ENCODE measurements at regions not wholly inside any gene's neighbourhood (a gene's known extent, or its start where the extent isn't known, plus 50 kb on each side); places are given as distances from the start of the nearest gene placed in this dataset.
"Not testable (repeated sequence)": the region's sequence is repeated elsewhere in the genome, so short reads cannot be mapped to it uniquely, and the experiment has no call there.

DNA sequence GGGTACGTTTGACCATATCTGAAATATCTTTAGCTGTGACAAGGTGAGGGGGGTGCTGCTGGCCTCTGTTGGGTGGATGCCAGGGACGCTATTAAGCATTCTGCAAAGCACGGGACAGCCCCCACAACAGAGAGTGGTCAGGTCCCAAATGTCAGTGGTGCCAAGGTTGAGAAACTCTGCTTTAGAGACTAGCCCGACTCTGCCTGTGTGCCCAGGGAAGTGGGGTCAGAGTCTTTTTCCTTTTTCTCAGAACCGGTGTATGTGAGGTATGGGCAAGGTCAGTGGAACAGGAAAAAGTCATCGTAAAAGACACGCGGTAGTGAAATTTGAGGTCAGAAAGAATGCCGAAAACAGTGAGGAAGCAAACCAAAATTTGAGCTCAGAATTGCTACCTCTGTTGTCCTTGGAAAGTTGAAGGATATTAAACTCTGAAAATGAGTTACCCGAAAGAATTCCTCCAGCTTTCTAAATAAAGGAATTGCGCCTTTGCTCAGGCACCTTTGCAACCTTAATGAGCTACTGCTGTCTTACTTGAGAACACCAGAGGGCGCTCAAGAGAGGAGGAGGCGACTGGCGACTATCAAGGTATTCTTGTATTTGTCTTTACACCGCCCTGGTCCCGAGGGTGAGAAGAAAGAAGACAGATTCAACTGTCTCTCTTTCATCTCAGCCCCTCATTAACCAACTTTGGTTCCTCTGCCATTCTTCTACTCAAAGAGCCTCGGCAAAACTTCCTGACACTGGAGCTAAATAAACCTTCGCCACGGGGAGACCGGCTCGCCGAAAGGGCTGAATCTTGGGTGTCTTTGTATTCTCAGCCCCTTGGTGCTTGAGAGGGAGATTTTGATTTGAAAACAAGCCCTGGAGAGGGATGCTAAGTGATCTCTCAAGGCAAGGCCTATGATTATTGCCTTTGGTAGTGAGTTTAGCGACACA is 85.4 kb upstream of the OLIG2 start:
- DNase-seq, result peak; percentile 42

DNA sequence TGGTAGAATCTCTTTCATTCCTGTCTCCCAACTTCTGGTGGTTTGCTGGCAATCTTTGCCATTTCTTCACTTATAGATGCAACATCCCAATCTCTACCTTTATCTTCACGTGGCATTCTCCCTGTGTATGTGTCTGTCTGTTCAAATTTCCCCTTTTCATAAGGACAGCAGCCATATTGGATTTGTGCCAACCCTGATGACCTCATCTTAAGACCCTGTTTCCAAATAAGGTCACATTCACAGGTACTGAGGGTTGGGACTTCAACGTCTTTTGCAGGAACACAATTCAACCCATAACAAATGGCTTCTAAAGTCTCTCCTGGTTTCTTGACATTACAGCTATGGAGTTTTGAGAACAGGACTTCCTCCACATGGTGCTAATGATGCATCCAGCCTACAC is 84.5 kb upstream of the OLIG2 start:
- no peak for DNase-seq

GRCh38 chr21:32946654-32947053 is 79.1 kb upstream of the OLIG2 start:
- no peak for DNase-seq

DNA sequence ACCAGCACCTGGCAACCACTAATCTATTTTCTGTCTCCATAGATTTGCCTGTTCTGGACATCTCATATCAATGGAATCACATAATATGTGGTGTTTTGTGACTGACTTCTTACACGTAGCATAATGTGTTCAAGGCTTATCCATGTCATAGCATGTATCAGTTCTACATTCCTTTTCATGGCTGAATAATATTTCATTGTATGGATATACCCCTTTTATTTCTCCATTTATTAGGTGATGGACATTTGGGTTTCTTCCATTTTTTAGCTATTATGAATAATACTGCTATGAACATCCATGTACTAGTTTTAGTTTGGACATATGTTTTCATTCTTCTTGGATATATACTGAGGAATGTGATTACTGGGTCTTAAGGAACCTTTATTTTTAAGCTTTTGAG is 78.0 kb upstream of the OLIG2 start:
- DNase-seq, result no peak

DNA sequence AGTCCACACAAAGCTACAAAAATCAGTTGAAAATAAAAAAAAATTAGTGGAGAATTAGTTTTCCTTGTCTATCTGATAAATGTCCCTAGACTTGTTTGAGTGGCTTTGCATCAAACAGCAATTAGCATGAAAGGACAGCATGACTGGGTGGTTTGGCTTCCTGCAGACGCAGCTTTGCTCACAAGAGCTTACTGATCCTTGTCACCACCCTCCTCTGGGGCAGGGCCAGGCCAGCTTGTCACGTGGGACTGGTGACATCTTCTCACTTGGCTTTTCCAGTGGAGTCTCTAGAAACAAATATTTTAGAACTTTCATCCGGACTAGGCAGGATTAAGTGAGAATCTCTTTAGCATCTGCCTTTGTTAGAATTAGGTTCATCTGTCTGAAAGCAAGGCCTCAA is 76.0 kb upstream of the OLIG2 start:
- no peak for DNase-seq

DNA sequence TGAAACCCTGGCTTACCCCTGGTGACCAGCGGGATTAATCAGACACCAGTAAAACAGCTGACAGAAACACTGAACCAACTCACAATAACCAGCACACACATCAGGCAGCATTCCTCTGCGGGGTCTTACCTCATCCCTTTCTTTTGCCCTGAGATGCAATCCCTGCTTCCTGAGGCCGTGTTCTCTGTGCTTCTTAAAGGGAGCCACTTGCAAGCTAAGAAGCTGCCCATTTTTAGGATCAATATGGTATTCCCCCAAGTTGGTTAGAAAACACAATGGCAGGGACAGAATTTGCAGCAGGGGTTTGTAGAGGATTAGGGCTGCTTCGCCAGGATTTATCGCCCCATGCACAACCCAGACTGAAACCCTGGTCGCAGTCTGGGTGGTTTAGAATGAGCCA is 74.7 kb upstream of the OLIG2 start:
- DNase-seq, result no peak

GRCh38 chr21:32954353-32954752 is 71.4 kb upstream of the OLIG2 start:
- DNase-seq, result no peak

DNA sequence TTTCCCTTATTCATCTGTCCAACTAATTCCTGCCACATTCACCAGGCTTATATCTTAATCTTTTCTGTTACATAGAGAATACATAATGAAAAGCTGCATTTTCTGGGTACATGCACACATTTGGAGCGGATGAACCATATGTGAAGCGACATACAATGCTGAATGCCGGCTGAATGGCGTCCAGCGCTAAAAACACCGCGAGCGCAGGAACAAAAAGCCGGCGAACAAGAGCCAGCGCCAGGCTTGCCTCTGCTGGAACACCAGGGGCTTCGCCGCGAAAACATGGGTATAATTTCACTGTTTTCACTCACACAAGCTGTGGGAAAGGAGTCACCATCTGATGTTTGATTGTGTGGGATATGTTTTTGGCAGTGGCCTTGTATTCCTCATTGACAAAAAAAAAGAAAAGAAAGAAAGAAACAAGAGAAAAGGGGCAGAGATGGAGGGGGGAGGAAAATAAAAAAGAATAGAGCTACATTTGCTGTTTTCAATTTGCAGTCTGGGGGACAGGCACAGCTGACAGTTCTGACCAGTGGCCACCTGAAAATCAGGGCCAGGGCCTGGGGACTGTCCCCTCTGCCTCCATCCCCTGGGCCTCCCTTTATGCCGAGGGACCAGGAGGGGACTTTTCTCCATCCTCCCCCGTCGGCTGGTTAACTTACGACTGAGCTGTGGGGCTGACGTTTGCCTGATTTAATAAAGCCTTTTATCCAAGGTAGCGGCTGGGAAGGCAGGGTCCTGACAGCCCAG is 70.2 kb upstream of the OLIG2 start:
- no peak for DNase-seq

GRCh38 chr21:32956061-32956656 is 69.6 kb upstream of the OLIG2 start:
- DNase-seq, result no peak

- DNase-seq, result no peak
Measured at GRCh38 chr21:32957545-32957944, 68.2 kb upstream of the OLIG2 start.

GRCh38 chr21:32958288-32959002 is 67.3 kb upstream of the OLIG2 start:
- no peak for DNase-seq

GRCh38 chr21:32962268-32962667 is 63.5 kb upstream of the OLIG2 start:
- no peak for DNase-seq

- DNase-seq, result no peak
Measured at GRCh38 chr21:32965129-32965680, 60.5 kb upstream of the OLIG2 start.

DNA sequence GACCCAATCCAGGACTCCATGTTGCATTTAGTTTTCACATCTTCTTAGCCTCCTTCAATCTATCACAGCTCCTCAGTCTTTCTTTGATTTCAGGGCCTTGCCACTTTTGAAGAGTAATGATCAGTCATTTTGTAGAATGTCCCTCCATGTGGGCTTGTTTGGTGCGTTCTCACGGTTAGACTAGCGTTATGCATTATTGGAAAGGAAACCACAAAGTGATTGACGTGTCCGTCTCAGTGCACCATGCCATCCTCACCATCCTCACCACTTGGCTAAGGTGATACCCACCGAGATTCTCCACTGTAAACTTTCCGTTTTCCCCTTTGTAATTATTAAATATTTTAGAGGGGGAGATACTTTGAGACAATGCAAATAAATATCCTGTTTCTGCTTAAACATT is 59.6 kb upstream of the OLIG2 start:
- DNase-seq, result no peak

DNA sequence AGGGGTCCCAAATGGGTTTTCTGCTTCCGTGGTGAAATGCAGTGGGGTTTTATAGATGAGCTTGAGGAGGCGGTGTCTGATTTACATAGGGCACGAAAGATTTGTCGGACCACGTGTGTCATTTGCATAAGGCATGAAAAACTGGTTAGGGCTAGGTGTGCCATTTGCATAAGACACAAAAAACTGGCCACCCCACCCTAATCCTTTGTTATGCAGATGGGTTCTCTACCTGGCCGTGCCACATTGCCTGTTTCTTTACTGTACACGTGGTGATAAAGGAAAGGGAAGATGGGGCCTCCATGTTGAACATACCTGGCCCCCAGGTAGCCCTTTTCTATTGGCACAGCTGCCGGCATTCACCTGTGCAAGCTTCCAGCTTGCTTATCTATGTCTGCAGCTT is 57.6 kb upstream of the OLIG2 start:
- DNase-seq, result not testable (repeated sequence)

DNA sequence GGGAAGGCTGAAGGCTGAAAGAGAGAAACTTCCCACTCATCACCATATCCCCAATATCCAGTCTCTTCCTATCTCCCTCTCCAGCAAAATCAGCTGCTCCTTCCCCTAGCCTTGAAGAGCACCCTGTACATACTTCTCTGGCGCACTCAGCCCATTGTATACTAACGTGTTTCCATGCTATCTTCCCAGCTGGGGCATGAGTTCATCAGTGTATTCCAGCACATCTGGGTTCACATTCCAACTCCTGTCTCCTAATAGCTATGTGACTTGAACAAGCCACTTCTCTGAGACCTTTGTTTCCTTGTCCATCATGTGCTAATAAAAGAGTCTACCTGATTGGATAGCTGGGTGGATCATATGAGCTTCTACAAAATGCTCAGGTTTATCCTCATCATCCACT is 51.1 kb upstream of the OLIG2 start:
- no peak for DNase-seq

DNA sequence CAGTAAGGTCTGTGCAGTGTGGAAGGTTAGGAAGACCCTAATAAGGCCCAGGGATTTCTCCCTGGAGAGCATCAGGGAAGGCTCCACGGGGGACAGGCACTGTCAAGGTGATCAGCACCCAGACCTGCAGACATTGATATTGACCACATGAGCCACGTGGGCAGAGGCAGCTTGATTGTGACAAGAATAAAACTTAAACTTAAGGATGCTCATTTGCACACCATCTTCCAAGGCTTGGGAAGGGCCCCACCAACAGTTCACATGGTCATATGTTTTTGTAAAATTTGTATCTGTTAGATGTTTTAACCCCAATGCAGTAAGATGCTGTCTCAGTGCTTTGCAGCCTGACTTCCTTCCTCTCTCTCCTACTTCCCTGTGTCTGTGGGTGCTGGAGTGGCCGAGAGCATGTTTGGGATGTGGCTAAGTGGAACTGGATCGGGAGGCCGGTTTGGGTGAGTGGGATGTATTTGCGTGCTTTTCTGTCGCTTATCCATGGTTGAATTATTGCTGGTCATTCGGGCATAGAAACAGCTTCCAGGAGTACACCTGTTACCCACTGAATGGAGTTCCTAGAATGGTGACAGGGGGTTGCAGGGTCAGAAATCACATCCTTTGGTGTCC is 49.8 kb upstream of the OLIG2 start:
- no peak for DNase-seq
